ENCODE measurements at regions not wholly inside any gene's neighbourhood (a gene's known extent, or its start where the extent isn't known, plus 50 kb on each side); places are given as distances from the start of the nearest gene placed in this dataset.

- Histone ChIP-seq H3K27me3 (ENCODE audit: control insufficient read depth, insufficient read depth, low read length) (no peaks in the 10 kb centered on the region), H3K27ac (ENCODE audit: low read depth in 2 of 2, low read length in 2 of 2) (no peak overlapping the region), H3K4me3 (ENCODE audit: low read length in 3 of 3) (no peak overlapping the region), H3K9me3 (ENCODE audit: control insufficient read depth in 2 of 3, insufficient read depth in 1 of 3, low read length in 3 of 3) (no peaks in the 10 kb centered on the region), H3K4me1 (ENCODE audit: control insufficient read depth in 2 of 3, insufficient read depth in 2 of 3, low read depth in 1 of 3, low read length in 3 of 3) (no peaks in the 10 kb centered on the region), H3K9ac (ENCODE audit: low read length in 3 of 3) (no peak overlapping the region), H3K36me3 (ENCODE audit: control insufficient read depth in 2 of 3, insufficient read depth in 3 of 3, low read length in 3 of 3) (no peaks in the 10 kb centered on the region)
- TF ChIP-seq, protein P1, sequence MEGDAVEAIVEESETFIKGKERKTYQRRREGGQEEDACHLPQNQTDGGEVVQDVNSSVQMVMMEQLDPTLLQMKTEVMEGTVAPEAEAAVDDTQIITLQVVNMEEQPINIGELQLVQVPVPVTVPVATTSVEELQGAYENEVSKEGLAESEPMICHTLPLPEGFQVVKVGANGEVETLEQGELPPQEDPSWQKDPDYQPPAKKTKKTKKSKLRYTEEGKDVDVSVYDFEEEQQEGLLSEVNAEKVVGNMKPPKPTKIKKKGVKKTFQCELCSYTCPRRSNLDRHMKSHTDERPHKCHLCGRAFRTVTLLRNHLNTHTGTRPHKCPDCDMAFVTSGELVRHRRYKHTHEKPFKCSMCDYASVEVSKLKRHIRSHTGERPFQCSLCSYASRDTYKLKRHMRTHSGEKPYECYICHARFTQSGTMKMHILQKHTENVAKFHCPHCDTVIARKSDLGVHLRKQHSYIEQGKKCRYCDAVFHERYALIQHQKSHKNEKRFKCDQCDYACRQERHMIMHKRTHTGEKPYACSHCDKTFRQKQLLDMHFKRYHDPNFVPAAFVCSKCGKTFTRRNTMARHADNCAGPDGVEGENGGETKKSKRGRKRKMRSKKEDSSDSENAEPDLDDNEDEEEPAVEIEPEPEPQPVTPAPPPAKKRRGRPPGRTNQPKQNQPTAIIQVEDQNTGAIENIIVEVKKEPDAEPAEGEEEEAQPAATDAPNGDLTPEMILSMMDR (IDR thresholded peaks at IDR 0.05; ENCODE audit: borderline replicate concordance, extremely low read depth, insufficient read depth): no peak
- FAIRE-seq (no peak), DNase-seq (no peak)
- intact Hi-C loops (cut with DNase I): no loop called here
These were observed 120.2 kb upstream of the PJA2 start for GRCh38 chr5:109529987-109530386.

- DNase-seq (peak in 1 of 5 donors; percentile 26), FAIRE-seq (no peak)
- TF ChIP-seq, protein P1 (IDR thresholded peaks at IDR 0.05; ENCODE audit: borderline replicate concordance, extremely low read depth, insufficient read depth): no peak
- Histone ChIP-seq H3K27ac (ENCODE audit: low read depth in 2 of 2, low read length in 2 of 2) (no peak overlapping the region), H3K9ac (ENCODE audit: low read length in 3 of 3) (no peak overlapping the region), H3K27me3 (ENCODE audit: control insufficient read depth, insufficient read depth, low read length) (no peaks in the 10 kb centered on the region), H3K36me3 (ENCODE audit: control insufficient read depth in 2 of 3, insufficient read depth in 3 of 3, low read length in 3 of 3) (no peaks in the 10 kb centered on the region), H3K9me3 (ENCODE audit: control insufficient read depth in 2 of 3, insufficient read depth in 1 of 3, low read length in 3 of 3) (no peaks in the 10 kb centered on the region), H3K4me1 (ENCODE audit: control insufficient read depth in 2 of 3, insufficient read depth in 2 of 3, low read depth in 1 of 3, low read length in 3 of 3) (no peaks in the 10 kb centered on the region), H3K4me3 (ENCODE audit: low read length in 3 of 3) (no peak overlapping the region)
- intact Hi-C loops (cut with DNase I): no loop called here
These were observed 119.7 kb upstream of the PJA2 start for GRCh38 chr5:109529520-109529919.

GRCh38 chr5:109524555-109524954, 114.8 kb upstream of the PJA2 start:
- FAIRE-seq (no peak), DNase-seq (no peak)
- Histone ChIP-seq H3K4me1 (ENCODE audit: control insufficient read depth in 2 of 3, insufficient read depth in 2 of 3, low read depth in 1 of 3, low read length in 3 of 3) (no peaks in the 10 kb centered on the region), H3K9ac (ENCODE audit: low read length in 3 of 3) (no peak overlapping the region), H3K4me3 (ENCODE audit: low read length in 3 of 3) (no peak overlapping the region), H3K27me3 (ENCODE audit: control insufficient read depth, insufficient read depth, low read length) (no peaks in the 10 kb centered on the region), H3K27ac (ENCODE audit: low read depth in 2 of 2, low read length in 2 of 2) (no peak overlapping the region), H3K9me3 (ENCODE audit: control insufficient read depth in 2 of 3, insufficient read depth in 1 of 3, low read length in 3 of 3) (no peaks in the 10 kb centered on the region), H3K36me3 (ENCODE audit: control insufficient read depth in 2 of 3, insufficient read depth in 3 of 3, low read length in 3 of 3) (no peaks in the 10 kb centered on the region)
- TF ChIP-seq, protein P1 (IDR thresholded peaks at IDR 0.05; ENCODE audit: borderline replicate concordance, extremely low read depth, insufficient read depth): no peak
- intact Hi-C loops (cut with DNase I): no loop called here

- Histone ChIP-seq H3K9ac (ENCODE audit: low read length in 3 of 3) (no peak overlapping the region), H3K27me3 (ENCODE audit: control insufficient read depth, insufficient read depth, low read length) (no peaks in the 10 kb centered on the region), H3K4me3 (ENCODE audit: low read length in 3 of 3) (no peak overlapping the region), H3K4me1 (ENCODE audit: control insufficient read depth in 2 of 3, insufficient read depth in 2 of 3, low read depth in 1 of 3, low read length in 3 of 3) (no peaks in the 10 kb centered on the region), H3K9me3 (ENCODE audit: control insufficient read depth in 2 of 3, insufficient read depth in 1 of 3, low read length in 3 of 3) (no peaks in the 10 kb centered on the region), H3K27ac (ENCODE audit: low read depth in 2 of 2, low read length in 2 of 2) (no peak overlapping the region), H3K36me3 (ENCODE audit: control insufficient read depth in 2 of 3, insufficient read depth in 3 of 3, low read length in 3 of 3) (no peaks in the 10 kb centered on the region)
- TF ChIP-seq, protein P1 (IDR thresholded peaks at IDR 0.05; ENCODE audit: borderline replicate concordance, extremely low read depth, insufficient read depth): no peak
- intact Hi-C loops (cut with DNase I): no loop called here
- no peak for FAIRE-seq
- no peak for DNase-seq
These were observed 114.3 kb upstream of the PJA2 start for GRCh38 chr5:109524026-109524425.
